SKM-1 (cell line): ENCODE measurements at regions not wholly inside any gene's neighbourhood (a gene's known extent, or its start where the extent isn't known, plus 50 kb on each side); places are given as distances from the start of the nearest gene placed in this dataset.
"Not testable (repeated sequence)": the region's sequence is repeated elsewhere in the genome, so short reads cannot be mapped to it uniquely, and the experiment has no call there.

ENCODE experiments used
- DNase-seq: peaks from one replicate; lab custom pipeline; 2025; ENCODE audit not compliant: unreplicated experiment; lab: John Stamatoyannopoulos, UW

DNA sequence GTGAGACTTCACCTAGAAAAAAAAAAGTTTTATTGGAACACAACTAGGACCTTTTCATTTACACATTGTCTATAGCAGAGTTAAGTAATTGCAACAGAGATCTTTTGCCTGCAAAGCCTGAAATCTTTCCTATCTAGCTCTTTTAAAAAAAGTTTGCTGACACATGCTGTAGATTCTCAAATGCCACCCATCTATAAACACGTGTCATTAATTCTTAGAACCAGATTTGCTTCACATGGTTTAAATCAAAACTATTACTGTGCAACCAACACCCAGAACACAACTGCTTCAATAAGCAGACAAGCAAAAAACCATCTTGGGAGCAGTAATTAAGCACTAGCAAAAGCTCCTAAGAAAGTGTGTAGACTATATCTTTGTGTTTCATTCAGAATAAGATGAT, 55.0 kb downstream of the OXSM start:
- no peak for DNase-seq

DNA sequence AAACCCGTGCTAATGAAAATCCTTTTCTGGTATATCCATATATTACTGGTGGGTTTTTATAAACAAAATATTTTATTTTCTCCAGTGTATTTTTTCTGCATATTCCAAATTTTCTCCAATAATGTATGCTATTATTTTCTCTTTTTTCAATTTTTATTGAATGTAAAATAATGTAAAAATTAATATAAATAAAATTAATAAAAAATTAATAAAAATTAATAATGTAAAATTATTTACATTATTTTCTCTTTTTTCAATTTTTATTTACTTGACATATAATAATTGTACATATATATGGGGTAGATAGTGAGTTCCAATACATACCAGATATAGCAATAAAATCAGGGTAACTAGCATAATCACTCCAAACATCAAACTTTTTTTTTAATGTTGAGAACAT, 56.4 kb downstream of the OXSM start:
- no peak for DNase-seq

DNA sequence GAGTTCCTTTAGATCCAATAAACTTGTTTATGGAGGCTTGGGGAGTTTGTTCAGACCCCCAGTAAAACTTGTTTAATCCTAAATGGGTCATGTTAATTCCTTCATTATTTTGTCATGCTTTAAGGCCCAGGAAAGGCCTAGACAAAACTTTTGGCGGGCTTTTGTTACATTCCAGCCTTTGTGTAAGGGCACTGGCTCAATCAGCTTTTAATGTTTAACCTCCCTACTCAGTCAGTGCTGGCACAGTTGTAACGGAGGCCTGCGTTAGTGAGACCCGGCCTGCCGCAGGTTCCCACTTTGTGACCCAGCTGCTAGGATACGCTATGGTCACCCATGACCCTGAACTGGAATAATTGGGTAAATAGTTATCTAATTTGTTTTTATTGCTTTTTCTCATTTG, 59.2 kb downstream of the OXSM start:
- no peak for DNase-seq

DNA sequence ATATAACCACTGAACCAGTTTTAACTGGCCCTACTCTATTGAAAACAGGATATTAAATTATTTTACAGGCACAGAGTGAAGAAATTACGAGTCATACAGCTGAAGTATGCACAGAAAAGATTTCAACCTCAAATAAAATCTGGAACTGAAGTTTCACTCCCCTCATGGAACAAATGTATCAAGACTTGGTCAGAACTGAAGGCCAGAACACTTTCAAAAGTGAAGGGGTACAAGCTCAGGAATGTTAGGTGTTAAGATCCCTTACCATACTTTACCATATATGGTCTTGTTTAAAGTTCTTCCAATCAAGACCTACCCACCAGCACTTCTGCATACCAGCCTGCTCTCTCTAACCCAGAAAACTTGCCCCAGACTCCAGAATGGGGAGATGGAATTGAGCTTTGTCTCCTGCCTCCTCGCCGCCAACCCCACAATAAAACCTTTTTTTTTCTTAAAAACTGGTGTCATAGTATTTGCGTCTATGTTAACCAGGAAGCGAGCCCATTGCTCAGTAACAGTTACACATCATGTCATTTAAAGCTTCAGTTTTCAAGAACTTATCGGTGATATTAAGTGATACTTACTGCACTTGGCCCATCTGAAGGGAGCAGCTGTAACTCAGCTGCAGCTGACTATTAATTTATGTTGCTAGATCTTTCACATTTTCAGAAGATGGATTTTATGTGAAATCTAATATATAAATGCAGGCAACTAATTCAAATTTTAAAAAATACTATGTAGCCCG, 59.9 kb downstream of the OXSM start:
- DNase-seq: no peak

DNA sequence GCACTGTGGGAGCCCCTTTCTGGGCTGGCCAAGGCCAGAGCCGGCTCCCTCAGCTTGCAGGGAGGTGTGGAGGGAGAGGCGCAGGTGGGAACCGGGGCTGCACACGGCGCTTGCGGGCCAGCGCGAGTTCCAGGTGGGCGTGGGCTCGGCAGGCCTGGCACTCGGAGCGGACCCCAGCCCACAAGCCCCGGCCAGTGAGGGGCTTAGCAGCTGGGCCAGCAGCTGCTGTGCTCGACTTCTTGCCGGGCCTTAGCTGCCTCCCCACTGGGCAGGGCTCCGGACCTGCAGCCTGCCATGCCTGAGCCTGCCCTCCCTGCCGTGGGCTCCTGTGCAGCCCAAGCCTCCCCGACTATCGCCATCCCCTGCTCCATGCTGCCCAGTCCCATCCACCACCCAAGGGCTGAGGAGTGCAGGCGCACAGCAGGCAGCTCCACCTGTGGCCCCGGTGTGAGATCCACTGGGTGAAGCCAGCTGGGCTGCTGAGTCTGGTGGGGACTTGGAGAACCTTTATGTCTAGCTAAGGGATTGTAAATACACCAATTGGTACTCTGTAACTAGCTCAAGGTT, 61.9 kb downstream of the OXSM start:
- DNase-seq: not testable (repeated sequence)

DNA sequence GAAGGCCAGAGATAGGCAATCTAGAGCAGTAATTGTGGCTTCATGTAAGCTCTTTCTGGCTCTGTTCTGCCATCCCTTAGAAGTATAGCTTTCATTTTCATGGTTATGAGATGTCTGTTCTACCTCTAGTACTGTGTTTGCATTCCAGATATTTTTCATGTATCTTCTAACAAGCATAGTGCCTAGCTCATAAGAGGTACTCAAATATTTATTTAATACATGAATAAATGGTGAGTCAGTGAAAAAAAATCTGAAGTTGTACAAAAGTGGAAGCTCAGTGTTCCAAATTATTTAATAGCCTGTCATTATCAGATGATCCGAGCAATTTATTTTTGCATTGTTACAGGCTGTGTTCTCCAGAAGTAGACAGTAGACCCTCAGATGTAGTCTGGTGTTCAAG, 64.3 kb downstream of the OXSM start:
- DNase-seq: no peak

DNA sequence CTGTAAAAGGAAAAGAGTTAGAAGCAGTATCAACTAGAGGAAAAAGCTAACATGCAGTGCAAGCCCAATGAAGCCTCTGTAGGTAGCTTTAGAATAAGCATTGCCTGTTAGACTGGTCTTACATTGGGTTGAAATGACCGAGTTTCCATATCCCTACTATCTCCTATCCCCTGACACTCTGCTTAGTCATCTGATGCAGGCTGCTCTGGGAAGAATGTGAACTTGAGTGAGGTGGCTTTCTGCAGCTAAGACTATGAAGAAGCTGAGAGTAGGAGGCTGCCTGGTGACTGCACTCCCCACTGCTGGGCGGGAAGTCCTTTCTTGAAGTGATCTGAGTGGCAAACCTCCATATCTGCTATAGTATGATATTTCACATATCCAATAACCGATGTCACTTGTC, 64.7 kb downstream of the OXSM start:
- no peak for DNase-seq

DNA sequence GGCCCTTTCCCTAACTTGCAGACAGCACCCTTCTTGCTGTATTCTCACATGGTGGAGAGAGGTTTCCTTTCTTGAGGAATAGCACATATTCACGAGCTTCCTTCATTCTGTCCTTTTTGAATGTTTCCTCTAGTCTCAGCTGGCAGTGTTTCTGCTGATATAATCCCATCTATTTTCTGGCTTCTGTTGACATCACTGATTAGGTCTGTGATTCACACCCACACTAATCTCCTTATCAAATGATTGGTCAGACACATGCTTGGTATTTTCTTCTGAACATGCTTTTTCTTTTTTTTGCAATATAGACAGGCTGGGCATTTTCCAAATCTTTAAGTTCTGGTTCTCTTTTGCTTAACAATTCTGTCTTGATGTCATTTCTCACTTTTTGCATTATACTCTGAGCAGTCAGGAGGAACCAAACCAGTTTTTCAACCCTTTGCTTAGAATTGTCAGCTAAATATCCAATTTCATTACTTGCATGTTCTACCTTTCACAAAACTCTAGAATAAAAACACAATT, 65.4 kb downstream of the OXSM start:
- DNase-seq: no peak

DNA sequence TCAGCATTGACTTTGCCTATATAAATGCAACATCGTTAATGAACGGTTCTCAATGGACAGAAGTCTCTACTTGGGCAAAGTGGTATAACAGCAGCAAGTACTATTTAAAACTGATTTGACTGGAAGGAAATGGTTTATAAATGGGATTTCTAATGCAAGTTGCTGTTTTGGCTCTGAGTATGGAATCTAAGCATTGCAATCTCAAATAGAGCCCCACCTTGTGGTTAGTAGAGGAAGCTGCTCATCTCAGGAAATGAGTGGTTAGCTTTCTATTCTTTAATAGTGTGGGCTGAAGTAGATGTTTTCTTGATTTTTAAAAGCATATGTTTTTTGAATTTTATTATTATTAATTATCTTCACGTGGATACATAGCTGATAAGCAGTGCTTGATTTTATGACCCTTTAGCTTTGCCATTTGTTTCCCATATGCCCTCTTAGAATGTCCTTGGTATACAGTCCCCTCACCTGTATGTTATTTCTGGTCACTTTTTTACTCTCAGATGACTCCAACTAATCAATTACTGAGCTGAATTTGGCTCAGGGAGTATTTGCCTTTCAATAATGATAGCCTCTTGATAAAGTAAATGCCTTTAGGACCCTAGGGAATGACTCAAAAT, 67.1 kb downstream of the OXSM start:
- DNase-seq: peak; percentile 47

DNA sequence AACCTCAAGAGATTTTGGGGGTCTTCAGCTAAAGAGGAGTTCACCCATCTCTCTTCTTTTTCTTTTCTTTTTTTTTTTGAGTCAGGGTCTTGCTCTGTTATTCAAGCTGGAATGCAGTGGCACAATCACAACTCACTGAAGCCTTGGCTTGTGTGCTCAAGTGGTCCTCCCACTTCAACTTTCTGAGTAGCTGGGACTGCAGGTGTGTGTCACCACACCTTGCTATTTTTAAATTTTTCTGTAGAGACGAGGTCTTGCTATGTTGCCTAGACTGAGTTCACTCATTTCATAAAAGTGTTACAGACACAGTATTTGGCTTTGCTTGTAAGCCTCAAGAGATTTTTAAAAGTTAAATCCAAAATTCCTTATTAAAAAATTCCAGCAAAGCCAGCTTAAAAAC, 71.7 kb downstream of the OXSM start:
- no peak for DNase-seq

DNA sequence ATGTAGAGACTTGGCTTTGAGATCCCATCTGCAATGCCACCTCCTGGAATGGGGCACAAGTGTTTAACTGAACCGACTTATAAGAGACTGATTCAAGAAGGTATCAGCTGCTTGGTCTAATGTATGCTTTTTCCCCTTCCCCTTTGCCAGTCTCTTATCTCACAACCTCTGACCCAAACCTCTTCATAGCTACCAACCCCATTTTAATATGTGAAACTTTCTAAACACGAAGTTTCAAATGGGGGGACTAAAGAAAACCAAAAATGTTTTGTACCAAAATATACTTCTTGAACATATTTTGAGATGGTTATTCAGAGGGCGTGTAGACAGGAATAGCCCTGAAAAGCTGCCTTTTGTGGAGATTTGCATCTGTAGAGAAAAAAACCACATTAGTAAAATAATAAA, 73.1 kb downstream of the OXSM start:
- DNase-seq: no peak

DNA sequence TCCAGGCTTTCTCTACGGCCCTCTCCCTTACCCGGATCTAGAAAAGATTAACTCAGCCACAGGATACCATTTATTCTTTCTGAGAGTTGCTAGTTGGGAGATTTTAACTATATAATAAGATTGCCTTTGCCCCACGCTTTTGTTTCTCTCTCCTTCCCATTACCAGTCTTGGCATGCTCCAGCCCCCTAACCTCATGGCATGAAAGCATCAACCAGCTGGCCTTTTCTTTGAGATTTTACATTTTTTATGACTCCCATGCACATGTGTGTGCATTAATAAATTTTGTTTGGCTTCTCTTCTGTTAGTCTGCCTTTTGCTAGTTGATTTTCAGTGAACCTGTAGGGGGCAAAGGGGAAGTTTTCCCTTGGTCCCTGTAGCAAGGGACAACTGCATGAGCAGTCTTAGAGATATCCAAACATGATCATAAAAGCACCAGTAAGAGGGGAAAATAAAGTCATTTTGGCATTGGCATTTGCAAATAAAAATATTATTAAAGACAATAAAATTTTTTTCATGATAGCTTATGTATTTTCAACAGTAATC, 73.6 kb downstream of the OXSM start:
- no peak for DNase-seq

DNA sequence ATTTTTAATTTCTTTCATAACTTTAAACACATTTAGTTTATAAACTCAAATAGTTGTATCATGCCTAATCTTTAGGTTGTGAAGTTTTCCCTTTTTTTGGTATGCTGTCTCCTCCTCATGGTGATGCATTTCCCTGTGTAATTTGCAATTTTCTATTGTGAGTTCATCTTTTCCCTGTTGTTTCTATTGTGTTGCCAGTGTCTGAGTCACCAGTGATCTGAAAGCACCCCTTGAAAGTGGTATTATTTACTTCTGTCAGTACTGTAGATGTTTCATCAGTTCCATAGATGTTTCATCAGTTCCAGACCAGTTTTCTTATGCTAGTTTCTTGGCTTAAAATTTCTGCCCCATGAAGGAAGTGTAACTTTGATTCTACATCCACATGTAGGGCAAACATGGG, 80.6 kb downstream of the OXSM start:
- DNase-seq: no peak

DNA sequence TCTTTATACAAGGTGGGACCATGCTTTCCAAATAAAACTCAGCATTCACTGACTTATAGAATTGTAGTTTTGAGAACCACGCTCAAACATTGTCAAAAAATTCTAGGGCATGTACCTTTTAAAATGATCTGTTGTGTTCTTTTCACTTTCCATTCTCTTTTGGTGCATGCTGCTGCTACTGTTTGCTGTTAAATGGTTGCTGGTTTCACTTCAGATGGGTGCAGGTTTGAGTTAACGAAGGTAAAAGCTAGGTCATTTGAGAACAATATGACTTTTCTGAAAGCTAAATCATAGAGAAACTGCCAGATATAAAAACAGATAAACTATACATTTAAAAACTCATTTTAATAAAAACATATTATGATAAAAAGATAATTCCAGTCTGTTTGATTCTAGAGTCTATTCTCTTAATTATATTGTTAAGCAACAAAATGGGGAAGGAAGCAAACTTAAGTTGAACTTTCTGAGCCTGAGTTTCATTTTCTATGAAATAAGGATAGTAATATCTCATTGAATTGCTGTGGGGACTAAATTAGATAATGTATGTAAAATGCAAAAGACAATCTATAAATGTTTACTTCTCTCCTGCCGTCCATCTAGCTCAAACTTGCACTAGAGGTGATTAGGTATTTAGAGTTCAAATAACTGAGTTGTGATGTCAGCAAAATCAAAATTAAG, 82.4 kb downstream of the OXSM start:
- DNase-seq: no peak

DNA sequence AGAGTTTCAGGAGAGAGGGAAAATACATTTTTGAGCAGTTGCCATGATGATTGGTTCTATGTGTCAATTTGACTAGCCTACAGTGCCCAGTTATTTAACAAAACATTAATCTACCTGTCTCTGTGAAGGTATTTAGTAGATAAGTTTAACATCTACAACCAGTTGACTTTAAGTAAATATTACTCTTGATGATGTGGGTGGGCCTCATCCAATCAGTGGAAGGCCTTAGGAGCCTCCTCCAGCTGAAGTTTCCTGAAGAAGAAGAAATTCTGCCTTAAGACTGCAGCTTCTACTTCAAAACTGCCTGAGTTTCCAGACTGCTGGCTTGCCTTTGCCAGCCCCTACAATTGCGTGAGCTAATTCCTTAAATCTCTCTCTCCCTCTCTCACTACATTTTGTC, 93.6 kb downstream of the OXSM start:
- no peak for DNase-seq

DNA sequence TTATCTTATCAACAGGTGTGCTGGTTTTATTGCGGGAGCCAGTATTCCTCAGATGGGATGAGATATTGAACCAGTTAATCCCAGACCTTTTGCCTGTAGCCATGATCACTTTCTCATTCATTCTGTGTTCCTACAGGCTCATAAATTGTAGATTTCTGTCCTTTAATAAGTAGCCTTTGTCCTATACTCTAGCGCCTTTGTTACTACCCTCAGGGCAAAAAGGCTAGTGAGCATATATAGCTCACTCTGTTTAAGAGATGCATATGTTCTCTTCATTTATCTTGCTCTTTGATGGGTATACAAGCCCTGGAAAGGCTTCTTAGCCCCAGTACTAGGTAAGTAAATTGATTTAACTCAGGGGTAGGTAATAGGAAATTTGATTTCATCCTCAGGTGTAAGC, 95.1 kb downstream of the OXSM start:
- DNase-seq: no peak

DNA sequence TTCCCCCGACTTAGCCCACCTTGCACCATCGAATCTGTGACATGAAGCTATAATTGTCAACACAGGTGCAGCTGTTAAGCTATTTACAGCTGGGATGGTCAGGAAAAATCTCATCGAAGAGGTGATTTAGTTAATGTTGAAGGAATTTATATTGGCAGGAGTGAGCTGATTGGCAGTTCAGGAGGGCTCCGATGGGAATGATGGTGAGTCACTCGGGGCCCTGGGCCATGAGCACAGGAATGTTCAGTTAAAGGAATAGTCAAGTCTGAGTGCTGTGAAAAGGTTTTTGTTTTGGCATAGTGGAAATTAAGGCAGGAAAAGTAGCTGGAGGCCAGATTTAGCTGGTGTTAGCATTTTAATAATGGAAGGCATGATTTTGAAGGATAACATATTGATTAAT, 95.7 kb downstream of the OXSM start:
- no peak for DNase-seq

DNA sequence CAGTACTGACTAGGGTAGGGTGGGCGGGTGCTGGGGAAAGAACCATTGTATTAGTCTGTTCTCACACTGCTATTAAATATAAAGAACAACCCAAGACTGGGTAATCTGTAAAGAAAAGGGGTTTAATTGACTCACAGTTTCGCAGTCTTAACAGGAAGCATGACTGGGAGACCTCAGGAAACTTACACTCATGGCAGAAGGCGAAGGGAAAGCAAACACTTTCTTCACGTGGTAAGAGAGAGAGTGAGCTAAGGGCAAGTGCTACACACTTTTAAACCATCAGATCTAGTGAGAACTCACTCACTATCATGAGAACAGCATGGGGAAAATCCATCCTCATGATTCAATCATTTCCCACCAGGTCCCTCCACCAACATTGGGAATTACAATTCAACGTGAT, 98.0 kb downstream of the OXSM start:
- DNase-seq: no peak

DNA sequence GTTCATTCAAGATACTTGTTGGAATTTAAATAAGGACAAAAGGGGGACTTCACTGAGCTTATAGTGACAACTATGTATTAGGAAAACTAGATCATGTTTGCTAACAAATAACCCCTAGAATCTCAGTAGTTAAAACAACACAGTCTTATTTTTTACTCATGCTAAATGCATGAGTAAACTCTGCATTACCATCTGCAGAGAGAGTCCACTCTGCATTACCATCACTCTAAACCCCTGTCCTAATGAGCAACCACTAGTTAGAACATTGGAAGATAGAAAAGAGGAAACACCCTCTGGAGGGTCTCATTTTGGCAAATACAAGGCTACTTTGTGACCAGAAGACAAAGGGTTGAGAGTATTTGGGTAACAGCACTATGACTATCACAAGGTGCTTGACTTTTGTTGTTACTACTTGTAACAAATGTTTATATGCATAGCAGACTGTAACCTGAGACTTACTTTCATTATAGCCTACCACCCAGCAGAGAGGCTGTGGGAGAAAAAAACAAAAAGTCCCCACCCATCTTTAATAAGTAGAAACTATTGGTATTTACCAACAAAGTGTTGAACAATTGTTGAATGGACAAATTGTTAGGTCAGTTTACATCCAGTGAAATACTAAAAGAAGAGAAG, 99.1 kb downstream of the OXSM start:
- no peak for DNase-seq

DNA sequence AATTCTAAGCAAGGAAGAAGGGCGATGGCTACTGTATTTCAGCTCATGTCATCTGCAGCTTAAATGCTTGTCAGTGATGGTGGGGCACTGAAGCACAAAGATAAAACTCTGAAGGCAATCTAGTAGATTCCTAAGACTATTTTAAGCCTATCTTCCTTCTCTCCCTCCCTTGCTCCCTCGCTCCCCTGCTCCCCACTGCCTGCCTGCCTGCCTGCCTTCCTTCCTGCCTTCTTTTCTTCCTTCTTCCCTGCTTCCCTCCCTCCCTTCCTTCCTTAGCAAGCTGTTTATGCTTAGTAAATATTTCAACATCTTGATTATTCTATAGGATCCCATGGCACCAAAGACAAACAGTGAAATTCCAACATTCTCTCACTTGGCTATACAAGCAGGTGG, 99.6 kb downstream of the OXSM start:
- DNase-seq: no peak

DNA sequence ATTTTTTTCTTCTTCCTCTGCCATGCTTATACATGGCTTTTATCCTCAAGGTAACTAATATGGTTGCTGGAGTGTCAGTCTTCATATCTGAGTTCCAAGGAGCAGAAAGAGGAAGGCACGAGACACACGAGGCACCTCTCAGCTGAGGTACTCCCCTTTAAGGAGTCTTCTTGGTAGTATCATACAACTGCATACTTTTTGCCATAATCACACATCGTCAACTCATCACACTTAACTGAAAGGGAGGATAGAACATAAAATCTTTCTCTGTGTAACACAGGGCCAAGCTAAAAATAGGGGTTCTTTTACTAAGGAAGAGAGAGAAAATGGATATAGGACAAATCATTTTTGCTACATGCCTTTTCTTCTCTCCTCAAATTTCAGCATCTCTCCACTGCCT, 104.2 kb downstream of the OXSM start:
- DNase-seq: no peak
